ENCODE measurements at regions not wholly inside any gene's neighbourhood (a gene's known extent, or its start where the extent isn't known, plus 50 kb on each side); places are given as distances from the start of the nearest gene placed in this dataset.

DNA sequence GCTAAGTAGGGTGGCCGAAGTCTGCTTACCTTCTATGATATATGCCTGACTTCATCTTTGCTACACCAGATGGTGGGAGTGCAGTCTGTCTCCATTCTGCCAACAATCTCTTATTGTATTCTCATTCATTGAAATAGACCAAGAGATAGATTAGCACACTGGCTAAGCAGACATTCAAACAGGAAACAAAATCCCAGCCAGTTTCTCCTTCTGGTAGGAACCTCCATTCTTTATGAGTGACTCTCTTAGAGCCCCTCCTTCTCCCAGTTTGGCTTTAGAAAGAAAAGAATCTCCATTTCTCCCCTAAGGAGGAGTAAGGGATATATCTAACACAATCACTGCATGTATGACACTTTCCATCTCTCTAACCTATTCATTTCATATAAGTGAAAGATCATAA is 118.9 kb upstream of the COL5A2 start:
- no peaks in the 10 kb centered on the region for H3K79me2 ChIP-seq (ENCODE audit: control insufficient read depth, insufficient read depth, low read length)
- no peak for FAIRE-seq
- H3K9me3 ChIP-seq (replicated peaks; ENCODE audit: control insufficient read depth, insufficient read depth, low read length), result no peaks in the 10 kb centered on the region
- H3K27me3 ChIP-seq (replicated peaks in 1 of 2; ENCODE audit: control insufficient read depth in 2 of 2, insufficient read depth in 2 of 2, low read length in 1 of 2), result no peaks in the 10 kb centered on the region
- H4K20me1 ChIP-seq (ENCODE audit: control insufficient read depth, insufficient read depth), result no peaks in the 10 kb centered on the region
- no peak overlapping the region for H3K9ac ChIP-seq (ENCODE audit: control insufficient read depth, insufficient read depth, low read length)
- POLR2A ChIA-PET, result no interaction called here
- no peak for ATAC-seq
- H3K4me2 ChIP-seq (ENCODE audit: control insufficient read depth, insufficient read depth), result no peak overlapping the region
- no peak for DNase-seq (ENCODE audit: low read depth, low spot score)
- intact Hi-C loops (cut with micrococcal nuclease; ENCODE audit: unreplicated experiment), result no loop called here
- CTCF ChIA-PET, result interaction anchor here (0.8 kb wide), 1 partner anchor 13 kb away, joined by 3 read pairs; no protein-coding TSS in a partner anchor
- SMC1A ChIA-PET (ENCODE audit: uncharacterized antibody, unreplicated experiment), result interaction anchor here (1.0 kb wide), 1 partner anchor 156 kb away, joined by 4 read pairs; no protein-coding TSS in a partner anchor
- H3K36me3 ChIP-seq (ENCODE audit: control insufficient read depth in 2 of 2, insufficient read depth in 2 of 2, low read length in 1 of 2), result no peaks in the 10 kb centered on the region
- WGBS (ENCODE audit: insufficient coverage, insufficient replicate concordance, low lambda C conversion rate, missing lambda C conversion rate), result 4% methylated on average over 1 of the region's 1 CpG
- no TSS peak for BruUV-seq (replicated peaks)
- H2AFZ ChIP-seq (ENCODE audit: control insufficient read depth, low read depth, low read length), result no peak overlapping the region
- no peak overlapping the region for H3K4me3 ChIP-seq
- in situ Hi-C loops (cut with MboI), result no loop called here
- H3K27ac ChIP-seq (ENCODE audit: control insufficient read depth, insufficient read depth), result no peak overlapping the region
- no peaks in the 10 kb centered on the region for H3K4me1 ChIP-seq (ENCODE audit: control insufficient read depth, insufficient read depth, low read length)
- RAD21 ChIA-PET (ENCODE audit: unreplicated experiment), result no interaction called here
- TF ChIP-seq, protein P1, sequence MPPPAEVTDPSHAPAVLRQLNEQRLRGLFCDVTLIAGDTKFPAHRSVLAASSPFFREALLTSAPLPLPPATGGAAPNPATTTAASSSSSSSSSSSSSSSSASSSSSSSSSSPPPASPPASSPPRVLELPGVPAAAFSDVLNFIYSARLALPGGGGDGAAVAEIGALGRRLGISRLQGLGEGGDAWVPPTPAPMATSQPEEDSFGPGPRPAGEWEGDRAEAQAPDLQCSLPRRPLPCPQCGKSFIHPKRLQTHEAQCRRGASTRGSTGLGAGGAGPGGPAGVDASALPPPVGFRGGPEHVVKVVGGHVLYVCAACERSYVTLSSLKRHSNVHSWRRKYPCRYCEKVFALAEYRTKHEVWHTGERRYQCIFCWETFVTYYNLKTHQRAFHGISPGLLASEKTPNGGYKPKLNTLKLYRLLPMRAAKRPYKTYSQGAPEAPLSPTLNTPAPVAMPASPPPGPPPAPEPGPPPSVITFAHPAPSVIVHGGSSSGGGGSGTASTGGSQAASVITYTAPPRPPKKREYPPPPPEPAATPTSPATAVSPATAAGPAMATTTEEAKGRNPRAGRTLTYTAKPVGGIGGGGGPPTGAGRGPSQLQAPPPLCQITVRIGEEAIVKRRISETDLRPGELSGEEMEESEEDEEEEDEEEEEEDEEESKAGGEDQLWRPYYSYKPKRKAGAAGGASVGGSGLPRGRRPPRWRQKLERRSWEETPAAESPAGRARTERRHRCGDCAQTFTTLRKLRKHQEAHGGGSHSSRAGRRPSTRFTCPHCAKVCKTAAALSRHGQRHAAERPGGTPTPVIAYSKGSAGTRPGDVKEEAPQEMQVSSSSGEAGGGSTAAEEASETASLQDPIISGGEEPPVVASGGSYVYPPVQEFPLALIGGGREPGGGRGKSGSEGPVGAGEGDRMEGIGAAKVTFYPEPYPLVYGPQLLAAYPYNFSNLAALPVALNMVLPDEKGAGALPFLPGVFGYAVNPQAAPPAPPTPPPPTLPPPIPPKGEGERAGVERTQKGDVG (CRISPR knock-in tag; IDR thresholded peaks at IDR 0.05), result no peak
- TF ChIP-seq FOXK2 (IDR thresholded peaks at IDR 0.05), result no peak
- TF ChIP-seq, protein P2, sequence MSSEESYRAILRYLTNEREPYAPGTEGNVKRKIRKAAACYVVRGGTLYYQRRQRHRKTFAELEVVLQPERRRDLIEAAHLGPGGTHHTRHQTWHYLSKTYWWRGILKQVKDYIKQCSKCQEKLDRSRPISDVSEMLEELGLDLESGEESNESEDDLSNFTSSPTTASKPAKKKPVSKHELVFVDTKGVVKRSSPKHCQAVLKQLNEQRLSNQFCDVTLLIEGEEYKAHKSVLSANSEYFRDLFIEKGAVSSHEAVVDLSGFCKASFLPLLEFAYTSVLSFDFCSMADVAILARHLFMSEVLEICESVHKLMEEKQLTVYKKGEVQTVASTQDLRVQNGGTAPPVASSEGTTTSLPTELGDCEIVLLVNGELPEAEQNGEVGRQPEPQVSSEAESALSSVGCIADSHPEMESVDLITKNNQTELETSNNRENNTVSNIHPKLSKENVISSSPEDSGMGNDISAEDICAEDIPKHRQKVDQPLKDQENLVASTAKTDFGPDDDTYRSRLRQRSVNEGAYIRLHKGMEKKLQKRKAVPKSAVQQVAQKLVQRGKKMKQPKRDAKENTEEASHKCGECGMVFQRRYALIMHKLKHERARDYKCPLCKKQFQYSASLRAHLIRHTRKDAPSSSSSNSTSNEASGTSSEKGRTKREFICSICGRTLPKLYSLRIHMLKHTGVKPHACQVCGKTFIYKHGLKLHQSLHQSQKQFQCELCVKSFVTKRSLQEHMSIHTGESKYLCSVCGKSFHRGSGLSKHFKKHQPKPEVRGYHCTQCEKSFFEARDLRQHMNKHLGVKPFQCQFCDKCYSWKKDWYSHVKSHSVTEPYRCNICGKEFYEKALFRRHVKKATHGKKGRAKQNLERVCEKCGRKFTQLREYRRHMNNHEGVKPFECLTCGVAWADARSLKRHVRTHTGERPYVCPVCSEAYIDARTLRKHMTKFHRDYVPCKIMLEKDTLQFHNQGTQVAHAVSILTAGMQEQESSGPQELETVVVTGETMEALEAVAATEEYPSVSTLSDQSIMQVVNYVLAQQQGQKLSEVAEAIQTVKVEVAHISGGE (CRISPR knock-in tag; IDR thresholded peaks at IDR 0.05), result no peak
- TF ChIP-seq, protein P3, sequence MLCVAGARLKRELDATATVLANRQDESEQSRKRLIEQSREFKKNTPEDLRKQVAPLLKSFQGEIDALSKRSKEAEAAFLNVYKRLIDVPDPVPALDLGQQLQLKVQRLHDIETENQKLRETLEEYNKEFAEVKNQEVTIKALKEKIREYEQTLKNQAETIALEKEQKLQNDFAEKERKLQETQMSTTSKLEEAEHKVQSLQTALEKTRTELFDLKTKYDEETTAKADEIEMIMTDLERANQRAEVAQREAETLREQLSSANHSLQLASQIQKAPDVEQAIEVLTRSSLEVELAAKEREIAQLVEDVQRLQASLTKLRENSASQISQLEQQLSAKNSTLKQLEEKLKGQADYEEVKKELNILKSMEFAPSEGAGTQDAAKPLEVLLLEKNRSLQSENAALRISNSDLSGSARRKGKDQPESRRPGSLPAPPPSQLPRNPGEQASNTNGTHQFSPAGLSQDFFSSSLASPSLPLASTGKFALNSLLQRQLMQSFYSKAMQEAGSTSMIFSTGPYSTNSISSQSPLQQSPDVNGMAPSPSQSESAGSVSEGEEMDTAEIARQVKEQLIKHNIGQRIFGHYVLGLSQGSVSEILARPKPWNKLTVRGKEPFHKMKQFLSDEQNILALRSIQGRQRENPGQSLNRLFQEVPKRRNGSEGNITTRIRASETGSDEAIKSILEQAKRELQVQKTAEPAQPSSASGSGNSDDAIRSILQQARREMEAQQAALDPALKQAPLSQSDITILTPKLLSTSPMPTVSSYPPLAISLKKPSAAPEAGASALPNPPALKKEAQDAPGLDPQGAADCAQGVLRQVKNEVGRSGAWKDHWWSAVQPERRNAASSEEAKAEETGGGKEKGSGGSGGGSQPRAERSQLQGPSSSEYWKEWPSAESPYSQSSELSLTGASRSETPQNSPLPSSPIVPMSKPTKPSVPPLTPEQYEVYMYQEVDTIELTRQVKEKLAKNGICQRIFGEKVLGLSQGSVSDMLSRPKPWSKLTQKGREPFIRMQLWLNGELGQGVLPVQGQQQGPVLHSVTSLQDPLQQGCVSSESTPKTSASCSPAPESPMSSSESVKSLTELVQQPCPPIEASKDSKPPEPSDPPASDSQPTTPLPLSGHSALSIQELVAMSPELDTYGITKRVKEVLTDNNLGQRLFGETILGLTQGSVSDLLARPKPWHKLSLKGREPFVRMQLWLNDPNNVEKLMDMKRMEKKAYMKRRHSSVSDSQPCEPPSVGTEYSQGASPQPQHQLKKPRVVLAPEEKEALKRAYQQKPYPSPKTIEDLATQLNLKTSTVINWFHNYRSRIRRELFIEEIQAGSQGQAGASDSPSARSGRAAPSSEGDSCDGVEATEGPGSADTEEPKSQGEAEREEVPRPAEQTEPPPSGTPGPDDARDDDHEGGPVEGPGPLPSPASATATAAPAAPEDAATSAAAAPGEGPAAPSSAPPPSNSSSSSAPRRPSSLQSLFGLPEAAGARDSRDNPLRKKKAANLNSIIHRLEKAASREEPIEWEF (IDR thresholded peaks at IDR 0.05; ENCODE audit: insufficient replicate concordance, low read depth, low read length), result no peak
- TF ChIP-seq, protein P4, sequence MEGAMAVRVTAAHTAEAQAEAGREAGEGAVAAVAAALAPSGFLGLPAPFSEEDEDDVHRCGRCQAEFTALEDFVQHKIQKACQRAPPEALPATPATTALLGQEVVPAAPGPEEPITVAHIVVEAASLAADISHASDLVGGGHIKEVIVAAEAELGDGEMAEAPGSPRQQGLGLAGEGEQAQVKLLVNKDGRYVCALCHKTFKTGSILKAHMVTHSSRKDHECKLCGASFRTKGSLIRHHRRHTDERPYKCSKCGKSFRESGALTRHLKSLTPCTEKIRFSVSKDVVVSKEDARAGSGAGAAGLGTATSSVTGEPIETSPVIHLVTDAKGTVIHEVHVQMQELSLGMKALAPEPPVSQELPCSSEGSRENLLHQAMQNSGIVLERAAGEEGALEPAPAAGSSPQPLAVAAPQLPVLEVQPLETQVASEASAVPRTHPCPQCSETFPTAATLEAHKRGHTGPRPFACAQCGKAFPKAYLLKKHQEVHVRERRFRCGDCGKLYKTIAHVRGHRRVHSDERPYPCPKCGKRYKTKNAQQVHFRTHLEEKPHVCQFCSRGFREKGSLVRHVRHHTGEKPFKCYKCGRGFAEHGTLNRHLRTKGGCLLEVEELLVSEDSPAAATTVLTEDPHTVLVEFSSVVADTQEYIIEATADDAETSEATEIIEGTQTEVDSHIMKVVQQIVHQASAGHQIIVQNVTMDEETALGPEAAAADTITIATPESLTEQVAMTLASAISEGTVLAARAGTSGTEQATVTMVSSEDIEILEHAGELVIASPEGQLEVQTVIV (IDR thresholded peaks at IDR 0.05; ENCODE audit: borderline replicate concordance, partially characterized antibody), result no peak
- no peak for TF ChIP-seq SRF (IDR thresholded peaks at IDR 0.05; ENCODE audit: low read depth in 2 of 2, low read length in 2 of 2)
- TF ChIP-seq SMAD1 (IDR thresholded peaks at IDR 0.05; ENCODE audit: low read depth, partially characterized antibody), result no peak
- no peak for TF ChIP-seq ATF7 (IDR thresholded peaks at IDR 0.05; ENCODE audit: low read depth)

All from GM12878 (cell line).